GM21526 (cell line): ENCODE measurements at regions not wholly inside any gene's neighbourhood (a gene's known extent, or its start where the extent isn't known, plus 50 kb on each side); places are given as distances from the start of the nearest gene placed in this dataset.
"Not testable (repeated sequence)": the region's sequence is repeated elsewhere in the genome, so short reads cannot be mapped to it uniquely, and the experiment has no call there.

Source experiments
- ATAC-seq: cut with Tn5 transposase; IDR thresholded peaks from one replicate; pipeline ENCODE4 v1.9.1; 2021; ENCODE audit warnings: moderate library complexity; ENCODE audit not compliant: unreplicated experiment, low FRiP score

GRCh38 chr13:54248306-54248705, 1219.7 kb downstream of the OLFM4 start:
- ATAC-seq, result no peak

GRCh38 chr13:54261856-54262255, 1233.2 kb downstream of the OLFM4 start:
- ATAC-seq, result no peak

GRCh38 chr13:54263868-54264267, 1235.3 kb downstream of the OLFM4 start:
- ATAC-seq, result no peak

- not testable (repeated sequence) for ATAC-seq
Measured at GRCh38 chr13:54267253-54267668, 1238.6 kb downstream of the OLFM4 start.

- not testable (repeated sequence) for ATAC-seq
Measured at GRCh38 chr13:54268013-54268695, 1239.5 kb downstream of the OLFM4 start.

GRCh38 chr13:54287062-54287764, 1258.6 kb downstream of the OLFM4 start:
- ATAC-seq, result no peak

GRCh38 chr13:54301085-54301484, 1272.5 kb downstream of the OLFM4 start:
- no peak for ATAC-seq

GRCh38 chr13:54305377-54305776, 1276.8 kb downstream of the OLFM4 start:
- no peak for ATAC-seq

GRCh38 chr13:54312885-54313284, 1284.3 kb downstream of the OLFM4 start:
- no peak for ATAC-seq

GRCh38 chr13:54317722-54318121, 1289.1 kb downstream of the OLFM4 start:
- ATAC-seq, result no peak

- ATAC-seq, result no peak
Measured at GRCh38 chr13:54337540-54337939, 1308.9 kb downstream of the OLFM4 start.

GRCh38 chr13:54347531-54347930, 1318.9 kb downstream of the OLFM4 start:
- ATAC-seq, result no peak

- no peak for ATAC-seq
Measured at GRCh38 chr13:54356209-54356608, 1327.6 kb downstream of the OLFM4 start.

- no peak for ATAC-seq
Measured at GRCh38 chr13:54356849-54357248, 1328.2 kb downstream of the OLFM4 start.

GRCh38 chr13:54357284-54357933, 1328.8 kb downstream of the OLFM4 start:
- ATAC-seq, result no peak

- no peak for ATAC-seq
Measured at GRCh38 chr13:54361460-54361859, 1332.8 kb downstream of the OLFM4 start.

- no peak for ATAC-seq
Measured at GRCh38 chr13:54366728-54367127, 1338.1 kb downstream of the OLFM4 start.

- no peak for ATAC-seq
Measured at GRCh38 chr13:54367639-54368271, 1339.1 kb downstream of the OLFM4 start.

- ATAC-seq, result no peak
Measured at GRCh38 chr13:54368387-54368786, 1339.8 kb downstream of the OLFM4 start.

GRCh38 chr13:54373211-54373610, 1344.6 kb downstream of the OLFM4 start:
- no peak for ATAC-seq

GRCh38 chr13:54379461-54379860, 1350.8 kb downstream of the OLFM4 start:
- ATAC-seq, result no peak
